HG03064 (cell line): ENCODE measurements at regions not wholly inside any gene's neighbourhood (a gene's known extent, or its start where the extent isn't known, plus 50 kb on each side); places are given as distances from the start of the nearest gene placed in this dataset.

Experiments
- ATAC-seq: cut with Tn5 transposase; IDR thresholded peaks from one replicate; pipeline ENCODE4 v1.9.1; 2021; ENCODE audit warnings: low read depth; ENCODE audit not compliant: unreplicated experiment

GRCh38 chr17:65446838-65447526 lies 114.5 kb downstream of the AXIN2 start:
- ATAC-seq = no peak

GRCh38 chr17:65446043-65446442 lies 115.4 kb downstream of the AXIN2 start:
- ATAC-seq = no peak

GRCh38 chr17:65444049-65444448 lies 117.4 kb downstream of the AXIN2 start:
- ATAC-seq = no peak

DNA sequence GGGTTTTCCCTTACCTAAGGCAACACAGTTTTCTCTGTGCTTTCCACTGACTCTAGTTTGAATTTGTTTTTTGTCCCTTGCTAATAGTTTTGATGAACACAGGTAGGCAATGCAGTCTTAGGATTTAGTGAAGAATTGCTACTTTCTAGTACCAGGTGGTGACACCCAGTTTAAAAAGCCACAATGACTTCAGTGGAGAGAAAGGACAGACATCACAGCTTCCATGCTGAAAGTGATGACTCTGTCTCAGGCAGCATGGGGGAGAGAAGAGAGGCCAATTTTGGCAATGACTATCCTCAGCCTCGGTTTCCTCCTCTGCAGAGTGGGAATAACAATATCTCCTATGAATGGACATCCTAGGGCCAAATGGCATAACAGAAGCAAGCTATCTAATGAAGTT lies 118.8 kb downstream of the AXIN2 start:
- no peak for ATAC-seq

DNA sequence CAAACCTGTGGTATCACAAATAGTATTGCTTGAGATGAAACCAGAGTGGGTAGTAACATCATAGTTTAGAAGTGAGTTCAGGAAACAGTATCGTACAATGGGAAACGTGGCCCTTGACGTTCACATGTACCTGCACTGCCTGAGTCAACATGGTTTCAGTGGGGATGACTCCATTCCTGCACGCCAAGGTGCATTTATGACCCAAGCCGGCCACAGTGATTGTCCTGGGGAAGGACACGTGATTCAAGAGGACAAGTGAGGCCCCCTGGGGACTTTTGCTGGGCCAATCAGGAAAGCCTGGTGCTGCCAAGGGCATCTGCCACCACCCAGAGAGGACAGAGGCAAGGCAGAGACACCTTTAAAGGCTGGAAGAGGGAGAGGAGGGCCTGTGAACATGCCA lies 119.2 kb downstream of the AXIN2 start:
- ATAC-seq = no peak

GRCh38 chr17:65441053-65441605 lies 120.3 kb downstream of the AXIN2 start:
- no peak for ATAC-seq

- no peak for ATAC-seq
These were observed 122.6 kb downstream of the AXIN2 start for GRCh38 chr17:65438708-65439294.

- no peak for ATAC-seq
These were observed 123.3 kb downstream of the AXIN2 start for GRCh38 chr17:65438173-65438572.

GRCh38 chr17:65436871-65437270 lies 124.6 kb downstream of the AXIN2 start:
- ATAC-seq = no peak

- ATAC-seq = no peak
These were observed 126.6 kb downstream of the AXIN2 start for GRCh38 chr17:65434878-65435277.

DNA sequence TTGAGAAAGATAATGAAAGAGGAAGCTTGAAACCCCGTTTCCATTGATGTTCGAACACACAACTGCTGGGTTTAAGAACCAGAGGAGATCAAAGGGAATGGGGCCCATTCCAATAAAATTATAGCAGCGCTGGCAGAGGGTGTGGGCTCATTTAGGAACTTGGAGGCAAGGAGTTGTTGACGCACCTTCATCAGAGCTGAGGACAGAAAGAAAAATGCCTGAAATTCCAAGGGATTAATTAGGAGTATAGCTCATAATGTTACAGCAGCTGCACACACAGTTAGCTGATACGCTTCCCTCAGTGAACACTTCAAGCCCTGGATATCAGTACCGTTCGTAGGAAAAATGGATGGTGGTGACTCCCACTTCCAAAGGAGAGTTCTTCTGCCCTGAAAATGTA lies 127.2 kb downstream of the AXIN2 start:
- ATAC-seq = no peak

DNA sequence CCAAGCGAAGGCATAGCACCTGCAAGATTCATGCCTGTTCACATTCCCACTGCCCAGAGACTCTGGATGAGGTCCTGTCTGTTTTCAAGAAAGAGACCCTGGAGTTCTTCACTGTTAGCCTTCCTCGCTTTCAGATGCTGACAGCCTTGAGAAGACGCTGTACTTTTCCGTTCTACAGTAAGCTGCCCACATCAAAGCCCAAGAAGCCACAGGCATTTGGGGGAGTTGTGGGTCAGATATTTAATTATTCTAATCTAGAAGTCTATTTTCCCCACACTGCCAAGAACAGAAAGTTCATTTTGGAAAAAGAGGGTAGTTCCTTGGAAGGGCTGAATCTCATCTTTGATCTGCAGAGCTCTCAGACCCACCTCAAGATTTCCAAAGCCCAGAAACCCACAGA lies 127.9 kb downstream of the AXIN2 start:
- ATAC-seq = no peak

DNA sequence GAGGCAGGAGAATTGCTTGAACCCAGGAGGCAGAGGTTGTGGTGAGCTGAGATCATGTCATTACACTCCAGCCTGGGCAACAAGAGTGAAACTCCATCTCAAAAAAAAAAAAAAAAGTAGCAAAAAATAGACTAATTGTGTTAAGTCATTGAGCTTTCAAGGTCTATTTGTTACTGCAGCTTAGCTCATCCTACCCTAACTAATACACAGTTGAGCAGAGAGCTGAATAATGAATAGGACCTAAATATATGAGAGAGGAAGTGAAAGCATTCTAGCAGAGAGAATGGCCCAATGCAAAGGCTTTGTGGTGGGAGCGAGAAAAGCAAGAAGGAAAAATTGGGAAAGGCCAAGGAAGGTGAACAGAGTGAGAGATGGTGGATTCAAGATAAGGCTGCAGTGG lies 128.3 kb downstream of the AXIN2 start:
- no peak for ATAC-seq

- no peak for ATAC-seq
These were observed 130.3 kb downstream of the AXIN2 start for GRCh38 chr17:65431116-65431515.

GRCh38 chr17:65430209-65430833 lies 131.1 kb downstream of the AXIN2 start:
- no peak for ATAC-seq

- ATAC-seq = no peak
These were observed 137.9 kb downstream of the AXIN2 start for GRCh38 chr17:65423346-65424140.

GRCh38 chr17:65418622-65419021 lies 142.8 kb downstream of the AXIN2 start:
- no peak for ATAC-seq

DNA sequence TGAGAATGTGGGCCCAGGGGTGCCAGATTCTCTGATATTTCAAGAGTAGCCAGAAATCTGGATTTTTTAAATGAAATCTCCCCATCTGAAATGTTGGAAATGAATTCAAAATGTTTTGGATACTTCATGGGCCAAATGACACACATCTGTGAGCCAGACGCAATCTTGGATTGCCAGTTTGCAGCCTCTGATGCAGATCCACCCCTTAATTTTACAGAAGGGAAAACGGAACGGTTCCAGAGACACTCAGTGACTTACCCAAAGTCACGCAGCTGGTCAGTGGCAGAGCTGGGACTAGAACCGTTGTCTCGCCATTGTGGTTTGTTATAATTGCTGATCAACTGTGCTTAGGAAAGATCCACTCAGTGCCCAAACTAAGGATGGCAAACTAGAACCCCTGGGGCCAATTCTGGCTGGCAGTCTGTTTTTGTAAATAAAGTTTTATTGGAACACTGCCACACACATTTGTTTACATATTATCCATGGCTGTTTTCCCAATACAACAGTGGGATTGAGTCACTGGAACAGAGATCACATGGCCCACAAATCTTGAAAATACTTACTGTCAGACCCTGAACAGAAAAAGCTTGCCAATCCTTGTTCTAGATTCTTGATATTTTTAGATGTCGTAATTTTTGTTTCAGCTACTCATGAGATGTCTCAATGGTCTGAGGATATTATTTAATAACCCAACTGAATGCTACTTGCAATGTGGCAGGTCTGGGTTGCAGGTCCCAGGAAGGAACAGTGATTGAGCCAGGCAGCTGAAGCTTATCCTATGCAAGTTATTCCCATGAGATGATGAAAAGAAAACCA lies 143.8 kb downstream of the AXIN2 start:
- ATAC-seq = no peak

DNA sequence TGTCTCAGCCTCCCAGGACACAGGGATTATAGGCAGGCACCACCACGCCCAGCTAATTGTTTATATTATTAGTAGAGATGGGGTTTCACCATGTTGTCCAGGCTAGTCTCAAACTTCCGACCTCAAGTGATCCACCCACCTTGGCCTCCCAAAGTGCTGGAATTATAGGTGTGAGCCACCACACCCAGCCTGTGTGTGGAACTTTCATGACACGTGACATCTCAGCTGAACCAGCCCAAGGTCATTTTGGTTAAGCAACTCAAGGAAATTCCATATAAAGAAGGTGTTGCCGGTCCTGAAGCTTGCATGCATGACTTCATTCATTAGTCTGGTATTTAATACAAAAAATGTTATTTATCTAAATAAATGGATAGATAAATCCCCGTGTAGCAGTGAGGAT lies 145.5 kb downstream of the AXIN2 start:
- ATAC-seq = no peak

DNA sequence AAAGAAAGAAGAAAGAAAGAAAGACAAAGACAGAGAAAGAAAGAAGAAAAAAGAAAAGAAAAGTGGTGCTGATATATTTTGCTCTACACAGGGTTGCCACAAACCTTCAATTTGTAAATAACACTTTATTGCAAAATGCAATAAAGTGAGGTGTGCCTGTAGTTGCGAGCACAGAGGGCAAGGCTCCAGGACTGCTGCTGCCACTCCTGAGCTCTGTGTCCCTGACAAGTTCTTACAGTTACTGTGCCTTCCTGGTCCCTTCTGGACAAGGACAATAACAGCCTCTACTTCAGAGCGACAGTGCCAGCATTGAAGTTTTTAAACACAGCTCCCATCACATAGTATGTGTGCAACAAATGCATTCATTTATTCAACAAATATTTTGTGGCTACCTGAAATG lies 148.1 kb downstream of the AXIN2 start:
- no peak for ATAC-seq
